ENCODE measurements at regions not wholly inside any gene's neighbourhood (a gene's known extent, or its start where the extent isn't known, plus 50 kb on each side); places are given as distances from the start of the nearest gene placed in this dataset.

GRCh38 chr20:17798601-17799000, 98.8 kb downstream of the BANF2 start:
- DNase-seq (ENCODE audit: low spot score, unreplicated experiment), result no peak
- no peaks in the 10 kb centered on the region for H3K4me1 Mint-ChIP-seq (ENCODE audit: low read depth)
- peaks cover 6% of the 10 kb centered on the region for H3K9me3 Mint-ChIP-seq (ENCODE audit: low read depth)
- peaks cover 1% of the 10 kb centered on the region for H3K36me3 Mint-ChIP-seq (ENCODE audit: insufficient read depth)
- TF ChIP-seq CTCF (IDR thresholded peaks at IDR 0.05; ENCODE audit: unreplicated experiment), result no peak
- no peak overlapping the region for H3K27ac Mint-ChIP-seq
- H3K4me3 Mint-ChIP-seq (ENCODE audit: low read depth), result no peak overlapping the region
- H3K27me3 Mint-ChIP-seq, result peaks cover 4% of the 10 kb centered on the region

- Mint-ChIP-seq H3K4me1 (ENCODE audit: low read depth) (no peaks in the 10 kb centered on the region), H3K36me3 (ENCODE audit: insufficient read depth) (peaks cover 1% of the 10 kb centered on the region)
- no peak for TF ChIP-seq CTCF (IDR thresholded peaks at IDR 0.05; ENCODE audit: unreplicated experiment)
These were observed 97.8 kb downstream of the BANF2 start for GRCh38 chr20:17797579-17797978.

GRCh38 chr20:17797161-17797560, 97.4 kb downstream of the BANF2 start:
- no peak for TF ChIP-seq CTCF (IDR thresholded peaks at IDR 0.05; ENCODE audit: unreplicated experiment)
- no peak overlapping the region for H3K27ac Mint-ChIP-seq
- DNase-seq (ENCODE audit: low spot score, unreplicated experiment), result no peak
- H3K36me3 Mint-ChIP-seq (ENCODE audit: insufficient read depth), result peaks cover 1% of the 10 kb centered on the region
- H3K4me3 Mint-ChIP-seq (ENCODE audit: low read depth), result no peak overlapping the region
- no peaks in the 10 kb centered on the region for H3K4me1 Mint-ChIP-seq (ENCODE audit: low read depth)
- peaks cover 6% of the 10 kb centered on the region for H3K9me3 Mint-ChIP-seq (ENCODE audit: low read depth)
- peaks cover 7% of the 10 kb centered on the region for H3K27me3 Mint-ChIP-seq

More at GRCh38 chr20:17797579-17797978, 97.8 kb downstream of the BANF2 start:
- DNase-seq (ENCODE audit: low spot score, unreplicated experiment), result no peak
- H3K27ac Mint-ChIP-seq, result no peak overlapping the region
- H3K9me3 Mint-ChIP-seq (ENCODE audit: low read depth), result peaks cover 6% of the 10 kb centered on the region
- no peak overlapping the region for H3K4me3 Mint-ChIP-seq (ENCODE audit: low read depth)
- H3K27me3 Mint-ChIP-seq, result peaks cover 4% of the 10 kb centered on the region

- no peak for DNase-seq (ENCODE audit: low spot score, unreplicated experiment)
- no peak overlapping the region for H3K4me3 Mint-ChIP-seq (ENCODE audit: low read depth)
- no peak overlapping the region for H3K27ac Mint-ChIP-seq
- no peak for TF ChIP-seq CTCF (IDR thresholded peaks at IDR 0.05; ENCODE audit: unreplicated experiment)
- peaks cover 1% of the 10 kb centered on the region for H3K36me3 Mint-ChIP-seq (ENCODE audit: insufficient read depth)
- H3K4me1 Mint-ChIP-seq (ENCODE audit: low read depth), result no peaks in the 10 kb centered on the region
- H3K9me3 Mint-ChIP-seq (ENCODE audit: low read depth), result peaks cover 6% of the 10 kb centered on the region
- H3K27me3 Mint-ChIP-seq, result peaks cover 9% of the 10 kb centered on the region
These were observed 96.4 kb downstream of the BANF2 start for GRCh38 chr20:17796091-17796563.

GRCh38 chr20:17795501-17796071, 95.8 kb downstream of the BANF2 start:
- Mint-ChIP-seq H3K27me3 (peaks cover 9% of the 10 kb centered on the region), H3K27ac (no peak overlapping the region), H3K4me3 (ENCODE audit: low read depth) (no peak overlapping the region), H3K36me3 (ENCODE audit: insufficient read depth) (peaks cover 1% of the 10 kb centered on the region), H3K9me3 (ENCODE audit: low read depth) (peaks cover 6% of the 10 kb centered on the region), H3K4me1 (ENCODE audit: low read depth) (no peaks in the 10 kb centered on the region)
- no peak for TF ChIP-seq CTCF (IDR thresholded peaks at IDR 0.05; ENCODE audit: unreplicated experiment)
- no peak for DNase-seq (ENCODE audit: low spot score, unreplicated experiment)
